NCI-H524 treated with DMSO at 0.1 percent for 48 hours (cell line): ENCODE measurements at regions not wholly inside any gene's neighbourhood (a gene's known extent, or its start where the extent isn't known, plus 50 kb on each side); places are given as distances from the start of the nearest gene placed in this dataset.
"Not testable (repeated sequence)": the region's sequence is repeated elsewhere in the genome, so short reads cannot be mapped to it uniquely, and the experiment has no call there.

Experiments
- DNase-seq: peaks from one replicate; lab custom pipeline; 2025; lab: John Stamatoyannopoulos, UW

DNA sequence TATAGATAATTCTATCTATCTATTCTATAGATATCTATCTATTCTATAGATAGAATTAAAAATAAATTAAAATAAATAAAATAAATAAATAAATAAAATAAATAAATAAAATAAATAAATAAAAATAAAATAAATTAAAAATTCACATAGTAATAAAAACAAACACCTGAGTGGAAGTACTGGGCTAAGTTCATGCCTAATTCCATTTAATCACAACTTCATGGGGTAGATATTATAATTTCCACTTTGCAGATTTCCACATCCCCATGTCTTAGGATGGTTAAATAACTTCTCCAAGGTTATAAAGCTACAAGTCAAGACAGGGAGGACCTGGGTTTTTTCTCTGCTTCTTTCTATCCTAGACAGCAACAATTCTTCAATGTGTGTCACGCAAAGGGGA lies 261.4 kb upstream of the MEX3C start:
- no peak for DNase-seq

GRCh38 chr18:51461956-51462355 lies 264.5 kb upstream of the MEX3C start:
- no peak for DNase-seq

DNA sequence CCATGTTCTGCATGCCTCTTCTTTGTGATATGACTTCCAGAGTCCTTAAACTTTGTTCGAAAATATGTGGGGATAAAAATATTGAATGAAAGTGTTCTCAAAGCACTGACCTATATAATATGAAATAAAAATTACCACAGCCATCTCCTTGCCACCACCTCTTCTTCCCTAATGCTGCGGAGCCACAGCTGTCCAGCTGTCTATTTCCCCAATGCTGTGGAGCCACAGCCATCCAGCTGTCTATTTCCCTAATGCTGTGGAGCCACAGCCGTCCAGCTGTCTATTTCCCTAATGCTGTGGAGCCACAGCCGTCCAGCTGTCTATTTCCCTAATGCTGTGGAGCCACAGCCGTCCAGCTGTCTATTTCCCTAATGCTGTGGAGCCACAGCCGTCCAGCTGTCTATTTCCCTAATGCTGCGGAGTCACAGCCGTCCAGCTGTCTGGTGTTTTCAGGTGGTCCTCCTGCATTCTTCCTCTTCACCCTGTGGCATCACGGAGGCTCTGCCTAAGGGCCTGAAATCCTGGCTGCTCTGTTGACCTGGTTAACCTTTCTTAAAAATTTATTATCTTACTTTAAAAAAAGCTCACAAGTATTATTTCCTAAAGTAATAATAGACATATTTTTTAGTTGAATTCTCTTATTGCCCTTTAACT lies 266.1 kb upstream of the MEX3C start:
- DNase-seq, result no peak

DNA sequence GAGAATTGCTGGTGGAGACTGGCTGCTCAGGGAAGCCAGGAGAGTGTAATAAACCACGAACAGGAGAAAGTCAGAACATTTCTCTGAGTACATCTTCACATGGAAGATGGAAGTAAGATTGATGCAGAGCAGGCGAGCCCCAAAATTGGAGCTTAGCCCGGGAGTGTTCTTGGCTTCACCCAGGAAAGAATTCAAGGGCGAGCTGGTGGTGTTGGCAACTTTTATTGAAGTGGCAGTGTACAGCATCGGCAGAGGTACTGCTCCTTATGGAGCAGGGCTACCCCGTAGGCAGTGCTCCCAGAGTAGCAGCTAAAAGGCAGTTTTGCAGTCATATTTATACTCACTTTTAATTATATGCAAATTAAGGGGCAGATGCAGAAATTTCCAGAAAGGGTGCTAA lies 281.4 kb upstream of the MEX3C start:
- DNase-seq, result no peak

DNA sequence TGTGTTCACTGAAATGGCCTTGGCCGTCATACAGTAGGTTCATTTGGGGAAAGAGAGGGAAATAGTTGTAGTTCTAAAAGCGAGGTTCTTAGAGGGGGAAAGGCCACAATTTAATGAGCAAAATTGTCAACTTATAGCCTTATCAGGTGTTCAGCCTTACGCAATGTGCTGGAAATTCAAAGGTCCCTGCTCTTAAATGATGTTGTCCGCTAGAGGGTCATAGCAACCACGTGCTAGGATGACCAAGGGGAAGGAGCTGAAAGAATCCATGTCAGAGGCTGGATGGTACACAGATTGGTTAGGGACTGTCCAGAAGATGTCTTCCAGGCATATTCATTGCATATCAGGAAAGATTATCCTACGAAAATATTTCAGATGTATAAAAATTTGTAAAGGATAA lies 282.3 kb upstream of the MEX3C start:
- DNase-seq, result no peak

GRCh38 chr18:51480407-51481261 lies 283.2 kb upstream of the MEX3C start:
- no peak for DNase-seq

DNA sequence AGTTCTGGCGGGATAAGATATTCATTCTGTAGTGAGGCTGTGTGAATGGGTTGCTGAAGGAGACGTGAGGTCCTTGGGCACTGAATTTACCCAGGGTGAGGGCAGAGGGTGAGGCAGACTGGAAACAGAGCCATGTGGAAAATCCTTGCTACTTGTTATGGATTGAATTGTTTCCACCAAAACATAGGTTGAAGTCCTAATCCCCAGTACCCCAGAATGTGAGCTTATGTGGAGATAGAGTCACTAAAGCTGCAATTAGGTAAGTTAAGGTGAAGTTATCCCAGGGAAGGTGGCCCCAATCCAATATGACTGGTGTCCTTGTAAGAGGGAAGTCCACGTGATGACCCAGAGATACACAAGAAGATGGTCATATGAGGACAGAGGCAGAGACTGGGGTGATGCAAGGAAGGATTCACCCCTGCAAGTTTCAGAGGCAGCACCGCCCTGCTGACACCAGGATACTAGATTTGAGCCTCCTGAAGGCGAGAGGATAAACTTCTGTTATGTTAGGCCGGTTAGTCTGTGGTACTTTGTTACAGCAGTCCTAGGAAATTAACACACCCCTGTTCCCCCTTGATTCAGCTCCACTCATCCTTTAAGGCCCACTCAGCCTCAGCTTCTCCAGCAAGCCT lies 289.4 kb upstream of the MEX3C start:
- DNase-seq, result no peak

DNA sequence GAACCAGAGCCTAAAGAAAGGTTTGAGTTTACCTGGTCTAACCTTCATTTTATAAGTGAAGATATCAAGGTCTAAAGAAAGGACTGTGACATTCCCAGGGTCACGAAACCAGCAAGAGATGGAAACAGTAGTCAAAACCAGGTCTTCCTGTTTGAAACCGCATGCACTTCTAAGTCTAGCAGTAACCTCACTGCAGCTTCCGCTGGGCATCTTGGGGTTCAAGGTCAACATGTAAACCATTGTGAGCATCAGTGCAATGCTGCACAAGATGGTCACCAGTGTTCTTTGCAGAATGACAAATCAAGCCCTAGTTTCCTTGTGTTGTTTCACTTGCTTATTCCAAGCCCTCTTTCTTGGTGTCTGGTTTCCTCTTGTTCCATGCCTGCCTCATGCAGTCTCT lies 292.9 kb upstream of the MEX3C start:
- DNase-seq, result no peak

DNA sequence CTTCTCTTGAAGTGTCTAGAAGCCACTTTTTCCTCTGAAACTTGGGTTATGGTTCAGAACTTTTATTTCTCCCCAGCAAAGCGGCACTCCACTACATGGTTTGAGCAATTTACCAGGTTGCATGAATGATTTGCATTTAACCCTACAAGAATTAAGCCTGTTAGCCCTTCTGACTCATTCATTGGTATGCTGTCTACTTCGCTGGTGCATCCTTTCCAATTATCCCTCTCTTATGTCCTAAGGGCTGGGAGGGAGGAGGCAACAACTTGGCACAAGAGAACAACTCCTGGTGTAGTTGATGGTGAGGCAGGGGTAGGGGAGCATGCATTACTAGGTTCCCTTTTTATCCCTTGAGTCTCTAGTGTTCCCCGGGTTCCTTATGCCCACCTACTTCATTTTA lies 293.4 kb upstream of the MEX3C start:
- no peak for DNase-seq

DNA sequence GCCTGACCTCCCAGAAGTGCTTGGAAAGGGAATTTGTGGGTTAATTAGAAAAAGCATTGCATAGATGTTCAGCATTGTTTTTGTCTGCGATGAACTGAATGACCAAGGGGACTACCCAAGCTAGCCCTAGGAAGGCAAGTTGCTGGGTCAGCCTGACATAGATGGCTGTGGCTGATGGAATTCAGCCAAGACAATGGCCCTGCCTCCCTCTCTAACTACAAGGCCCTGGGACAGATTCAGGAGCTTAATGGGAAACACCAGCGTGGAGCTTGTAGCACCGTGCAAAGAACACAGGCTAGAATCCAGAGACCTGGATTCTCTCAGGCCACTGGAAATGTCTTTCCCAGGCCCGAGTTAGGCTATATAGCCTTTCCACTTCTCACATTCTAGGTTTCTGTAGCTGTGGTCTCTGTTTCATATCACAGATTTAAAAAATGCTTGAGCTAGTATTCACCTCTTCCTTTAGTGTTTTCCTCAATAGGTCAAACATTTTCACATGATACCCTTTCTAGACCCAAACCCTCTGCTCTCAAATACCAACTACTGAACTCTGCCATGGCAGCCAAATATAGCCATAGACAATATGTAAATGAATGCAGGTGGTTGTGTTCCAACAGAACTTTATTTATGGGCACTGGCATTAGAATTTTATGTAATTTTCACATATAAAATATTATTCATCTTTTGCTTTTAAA lies 294.3 kb upstream of the MEX3C start:
- DNase-seq, result no peak

- DNase-seq, result no peak
Measured at GRCh38 chr18:51498085-51498855, 300.8 kb upstream of the MEX3C start.

- DNase-seq, result no peak
Measured at GRCh38 chr18:51503351-51503750, 305.9 kb upstream of the MEX3C start.

- no peak for DNase-seq
Measured at GRCh38 chr18:51506811-51507210, 309.3 kb upstream of the MEX3C start.

- DNase-seq, result not testable (repeated sequence)
Measured at GRCh38 chr18:51508410-51508809, 310.9 kb upstream of the MEX3C start.

DNA sequence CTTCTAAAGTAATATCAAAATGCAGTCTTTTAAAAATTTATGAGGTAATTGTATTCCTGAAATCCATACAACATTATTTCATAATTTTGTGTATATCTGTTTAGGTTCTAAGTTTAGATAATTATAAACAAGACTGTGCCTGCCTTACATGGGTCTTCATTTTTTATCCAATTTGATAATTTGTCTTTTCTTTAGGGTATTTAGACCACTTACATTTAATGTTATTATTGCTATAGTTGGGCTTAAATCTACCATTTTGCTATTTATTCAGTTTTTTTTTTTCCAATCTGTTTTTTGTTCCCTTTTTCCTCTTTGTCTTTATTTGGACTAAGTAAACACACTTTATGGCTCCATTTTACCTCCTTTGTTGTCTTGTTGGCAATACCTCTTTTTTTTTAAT lies 312.5 kb upstream of the MEX3C start:
- DNase-seq, result no peak

DNA sequence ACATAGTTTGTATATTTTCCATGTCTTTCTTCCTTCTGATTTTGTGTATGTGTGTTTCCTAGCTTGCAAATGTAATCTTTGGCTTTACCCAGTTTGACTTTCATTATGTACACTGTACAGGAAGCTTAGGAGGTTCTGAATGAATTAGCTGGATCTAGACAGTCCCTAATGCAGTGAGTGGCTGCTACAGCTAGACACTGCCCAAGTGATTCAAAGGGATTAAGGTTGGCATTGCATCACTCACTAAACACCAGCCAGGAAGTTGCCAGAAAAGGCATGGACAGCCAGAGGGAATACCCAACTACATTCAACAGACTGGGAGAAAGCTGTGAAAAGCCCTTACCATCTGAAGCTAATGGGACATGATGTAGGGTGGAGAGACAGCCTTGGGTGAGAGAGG lies 316.0 kb upstream of the MEX3C start:
- no peak for DNase-seq

DNA sequence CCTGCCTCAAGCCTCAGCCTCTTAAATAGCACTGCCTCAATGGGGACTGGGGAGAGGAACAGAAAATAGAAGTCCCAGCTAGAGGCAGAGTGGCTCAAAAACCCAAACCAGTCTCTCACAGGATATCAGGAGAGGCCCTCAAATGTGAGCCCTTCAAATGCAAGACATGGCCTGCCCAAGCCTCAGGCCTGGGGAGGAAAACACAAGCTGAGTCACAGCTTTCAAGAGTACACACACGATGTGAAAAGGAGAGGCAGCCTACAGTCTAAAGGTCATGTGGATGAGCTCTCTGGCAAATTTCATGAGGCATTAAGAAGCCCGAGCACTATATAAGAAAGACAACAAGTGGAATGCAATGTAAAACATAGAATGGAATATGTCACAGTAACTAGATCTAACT lies 316.6 kb upstream of the MEX3C start:
- no peak for DNase-seq

DNA sequence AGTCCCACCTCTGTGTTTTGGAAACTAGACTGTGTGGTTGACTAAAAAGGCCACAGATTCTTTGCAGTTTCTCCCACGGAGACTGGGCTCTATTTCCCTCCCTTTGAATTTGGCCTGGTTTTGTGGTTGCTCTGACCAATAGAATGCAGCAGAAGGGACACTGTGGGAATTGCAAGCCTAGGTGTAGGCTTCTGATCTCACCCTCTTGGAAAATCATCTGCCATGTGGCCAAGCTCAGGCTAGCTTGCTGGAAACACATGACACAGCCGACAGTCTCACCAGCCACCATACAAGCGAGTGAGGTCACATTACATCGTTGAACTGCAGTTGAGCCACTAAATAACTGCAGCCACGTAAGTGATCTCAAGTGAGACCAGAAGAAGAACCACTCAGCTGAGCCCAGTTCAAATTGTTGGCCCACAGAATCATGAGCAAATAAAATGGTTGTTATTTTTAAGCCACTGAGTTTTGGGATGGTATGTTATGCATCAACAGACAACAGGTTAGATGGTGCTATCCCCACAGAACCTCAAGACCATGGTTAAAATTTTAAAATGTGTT lies 319.1 kb upstream of the MEX3C start:
- DNase-seq, result no peak

GRCh38 chr18:51519571-51519970 lies 322.1 kb upstream of the MEX3C start:
- no peak for DNase-seq

DNA sequence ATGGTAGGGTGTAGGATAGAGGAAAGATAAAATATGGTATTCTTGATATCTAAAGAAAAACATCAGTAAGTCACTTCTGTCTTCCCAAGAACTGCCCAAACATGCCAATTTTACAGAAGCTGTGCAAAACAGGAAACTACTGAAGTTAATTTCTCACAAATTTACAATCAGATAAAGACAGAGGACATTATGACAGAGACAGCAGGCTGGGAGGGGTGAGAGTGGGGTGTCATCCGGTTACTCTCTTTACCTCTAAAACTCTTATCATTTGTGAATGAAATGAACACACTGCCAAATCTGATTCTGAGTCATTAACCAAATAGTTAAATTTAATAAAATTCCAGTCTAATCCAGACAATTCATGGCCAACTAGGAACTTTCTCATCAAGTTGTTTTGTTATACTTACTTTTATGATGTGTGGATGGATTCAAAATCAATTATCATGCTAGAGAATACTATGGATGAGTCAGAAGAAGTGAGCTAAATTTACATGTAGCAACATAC lies 323.2 kb upstream of the MEX3C start:
- no peak for DNase-seq

GRCh38 chr18:51522338-51522737 lies 324.9 kb upstream of the MEX3C start:
- no peak for DNase-seq
